KMS-11 (cell line): ENCODE measurements at regions not wholly inside any gene's neighbourhood (a gene's known extent, or its start where the extent isn't known, plus 50 kb on each side); places are given as distances from the start of the nearest gene placed in this dataset.
"Not testable (repeated sequence)": the region's sequence is repeated elsewhere in the genome, so short reads cannot be mapped to it uniquely, and the experiment has no call there.

Experiments used
- H2AFZ ChIP-seq: fragments of 200-600 bp; sonication (generic); 2 replicates; pipeline ENCODE4 v1.6.1; 2016; ENCODE audit warnings: antibody characterized with exemption, mixed run types, low read depth
- H3K27ac ChIP-seq: fragments of 200-600 bp; sonication (generic); 2 replicates; pipeline ENCODE4 v1.6.1; 2016; ENCODE audit warnings: mild to moderate bottlenecking, mixed run types
- H3K27me3 ChIP-seq: fragments of 200-600 bp; sonication (generic); 2 replicates; pipeline ENCODE4 v1.6.1; 2017; ENCODE audit warnings: mild to moderate bottlenecking, low read depth, mixed run types, moderate library complexity; ENCODE audit not compliant: insufficient read depth
- H3K36me3 ChIP-seq: fragments of 200-600 bp; sonication (generic); 2 replicates; pipeline ENCODE4 v1.6.1; 2017; ENCODE audit warnings: mild to moderate bottlenecking, mixed run types; ENCODE audit not compliant: insufficient read depth
- H3K4me1 ChIP-seq: fragments of 200-600 bp; sonication (generic); 2 replicates; pipeline ENCODE4 v1.6.1; 2016; ENCODE audit warnings: mild to moderate bottlenecking, low read depth, mixed run types; ENCODE audit not compliant: poor library complexity, severe bottlenecking
- H3K4me2 ChIP-seq: fragments of 200-600 bp; sonication (generic); 2 replicates; pipeline ENCODE4 v1.7.0; 2016; ENCODE audit warnings: mild to moderate bottlenecking, mixed run types
- H3K4me3 ChIP-seq: fragments of 200-600 bp; sonication (generic); IDR thresholded peaks from 2 replicates; pipeline ENCODE4 v1.6.1; 2017; ENCODE audit warnings: low read depth, low read length, mixed read lengths; ENCODE audit not compliant: insufficient read depth
- H3K79me2 ChIP-seq: fragments of 200-600 bp; sonication (generic); 2 replicates; pipeline ENCODE4 v1.6.1; 2016; ENCODE audit warnings: low read depth, mixed run types; ENCODE audit not compliant: insufficient read depth
- H3K9ac ChIP-seq: fragments of 200-600 bp; sonication (generic); 2 replicates; pipeline ENCODE4 v1.6.1; 2016; ENCODE audit warnings: mild to moderate bottlenecking, mixed run types
- H4K20me1 ChIP-seq: fragments of 200-600 bp; sonication (generic); 2 replicates; pipeline ENCODE4 v1.6.1; 2016; ENCODE audit warnings: mild to moderate bottlenecking, mixed run types; ENCODE audit not compliant: insufficient read depth
- CTCF ChIP-seq: fragments of 200-600 bp; sonication (generic); conservative IDR thresholded peaks from 2 replicates; pipeline ENCODE4 v1.6.1; 2017; ENCODE audit warnings: low read depth, mild to moderate bottlenecking, antibody characterized with exemption, low read length, moderate library complexity, mixed read lengths

- TF ChIP-seq CTCF: no peak
- Histone ChIP-seq H4K20me1 (no peaks in the 10 kb centered on the region), H2AFZ (no peak overlapping the region), H3K4me3 (no peak overlapping the region), H3K36me3 (no peaks in the 10 kb centered on the region), H3K27me3 (no peaks in the 10 kb centered on the region), H3K4me2 (no peak overlapping the region), H3K79me2 (no peaks in the 10 kb centered on the region), H3K9ac (no peak overlapping the region), H3K4me1 (no peaks in the 10 kb centered on the region), H3K27ac (no peak overlapping the region)
Observed at GRCh38 chr2:131425231-131425941, 50.5 kb upstream of the TUBA3D start.

DNA sequence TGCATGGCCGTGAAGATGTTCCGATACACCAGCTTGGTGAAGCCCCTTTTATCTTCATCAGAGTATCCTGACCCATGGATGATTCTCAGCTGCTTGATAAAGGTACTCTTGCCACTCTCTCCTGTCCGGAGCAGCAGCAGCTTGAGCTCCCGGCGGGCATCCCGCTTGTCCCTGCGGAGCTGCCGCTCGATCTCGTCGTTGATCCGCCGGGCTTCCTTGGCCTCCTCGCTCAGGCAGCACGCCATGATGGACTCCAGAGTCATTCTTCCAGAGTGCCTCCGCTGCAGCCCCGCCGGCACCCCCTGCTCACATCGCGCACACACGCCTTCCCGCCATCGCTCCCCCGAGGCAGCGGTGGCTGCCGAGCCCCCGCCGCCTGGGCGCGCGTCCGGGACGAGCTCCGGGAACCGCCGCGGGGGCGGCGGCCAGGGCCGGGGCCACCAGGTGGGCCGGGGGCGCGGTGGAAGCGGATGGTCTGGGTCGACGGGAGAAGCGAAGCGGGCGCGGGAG is 51.3 kb upstream of the TUBA3D start:
- H2AFZ ChIP-seq, H3K4me3 ChIP-seq, H3K79me2 ChIP-seq, H3K9ac ChIP-seq, H3K27ac ChIP-seq, H3K4me2 ChIP-seq, H4K20me1 ChIP-seq, H3K4me1 ChIP-seq, H3K27me3 ChIP-seq, H3K36me3 ChIP-seq: not testable (repeated sequence)

GRCh38 chr2:131420751-131421150 is 55.2 kb upstream of the TUBA3D start:
- H4K20me1 ChIP-seq, H3K4me2 ChIP-seq, H3K79me2 ChIP-seq, H3K4me1 ChIP-seq, H3K4me3 ChIP-seq, H3K36me3 ChIP-seq, H2AFZ ChIP-seq, H3K27ac ChIP-seq, H3K9ac ChIP-seq, H3K27me3 ChIP-seq: not testable (repeated sequence)

DNA sequence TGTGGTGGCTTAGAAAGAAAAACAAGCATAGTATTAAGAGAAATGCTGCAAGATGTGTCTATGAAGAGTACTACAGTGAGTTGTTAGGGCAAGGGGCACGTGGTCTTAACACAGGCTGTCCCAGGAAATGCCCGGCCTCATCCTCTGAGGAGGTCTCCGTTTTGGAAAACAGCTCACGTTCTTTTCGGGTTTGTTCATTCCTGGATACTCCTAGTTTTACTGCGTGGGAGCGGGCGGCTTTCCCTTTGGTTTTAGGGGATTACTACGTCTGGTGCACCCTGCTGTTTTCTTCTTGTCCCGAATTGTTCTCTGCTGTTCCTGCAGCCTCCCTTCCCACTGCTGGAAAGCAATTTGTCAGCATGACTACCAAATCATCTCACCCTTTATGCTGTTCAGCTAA is 55.5 kb upstream of the RAB6D start:
- Histone ChIP-seq H3K4me1 (no peaks in the 10 kb centered on the region), H3K79me2 (no peaks in the 10 kb centered on the region), H4K20me1 (no peaks in the 10 kb centered on the region), H3K36me3 (no peaks in the 10 kb centered on the region), H3K4me2 (no peak overlapping the region), H2AFZ (no peak overlapping the region), H3K9ac (no peak overlapping the region), H3K4me3 (no peak overlapping the region), H3K27me3 (no peaks in the 10 kb centered on the region), H3K27ac (no peak overlapping the region)
- TF ChIP-seq CTCF: no peak

- Histone ChIP-seq H3K27ac (no peak overlapping the region), H4K20me1 (no peaks in the 10 kb centered on the region), H2AFZ (no peak overlapping the region), H3K27me3 (no peaks in the 10 kb centered on the region), H3K36me3 (no peaks in the 10 kb centered on the region), H3K4me3 (no peak overlapping the region), H3K4me1 (no peaks in the 10 kb centered on the region), H3K4me2 (no peak overlapping the region), H3K9ac (no peak overlapping the region), H3K79me2 (no peaks in the 10 kb centered on the region)
- TF ChIP-seq CTCF: no peak
Observed at GRCh38 chr2:131418625-131419024, 54.7 kb upstream of the RAB6D start.
